Endothelial cell of umbilical vein (primary cell): ENCODE measurements at regions not wholly inside any gene's neighbourhood (a gene's known extent, or its start where the extent isn't known, plus 50 kb on each side); places are given as distances from the start of the nearest gene placed in this dataset.

ENCODE experiments used
- BruUV-seq: library from RNA; stranded (reverse); fragments of 400-500 nt; replicated peaks from 2 replicates; lab custom pipeline; 2021; lab: Mats Ljungman, UMichigan
- CTCF ChIA-PET: fragments of 300-600, 350-600 bp; sonication (Branson Sonifier 250); formaldehyde crosslinking; loops from one replicate; lab custom pipeline; 2021; ENCODE audit warnings: antibody characterized with exemption, inconsistent platforms; lab: Charles Lee
- POLR2A ChIA-PET: fragments of 300-600, 350-600 bp; sonication (Branson Sonifier 250); formaldehyde crosslinking; loops from one replicate; lab custom pipeline; 2021; ENCODE audit warnings: antibody characterized with exemption, inconsistent platforms; lab: Charles Lee
- DNase-seq: peaks from one replicate; pipeline ENCODE4 v3.0.0-alpha.2; 2011; ENCODE audit warnings: low read depth, low spot score
- FAIRE-seq: peaks from 2 replicates; lab custom pipeline; 2011; peaks lifted over from hg19 to GRCh38; lab: Jason Lieb, UNC
- H2AFZ ChIP-seq: 2 replicates; pipeline ENCODE4 v1.6.0; 2012; ENCODE audit warnings: low read depth, low read length, control low read depth, inconsistent platforms
- H3K27ac ChIP-seq: 2 replicates; pipeline ENCODE4 v1.5.1; 2011; ENCODE audit warnings: low read depth, mild to moderate bottlenecking, control low read depth, low read length, moderate library complexity; ENCODE audit not compliant: insufficient read depth
- H3K27me3 ChIP-seq, 2 experiments: 2 replicates each; pipeline versions ENCODE4 v1.6.0 to v1.6.1; 2011; ENCODE audit warnings: low read length in 2 of 2, mixed read lengths in 1 of 2; ENCODE audit not compliant: control insufficient read depth in 2 of 2, insufficient read depth in 2 of 2
- H3K36me3 ChIP-seq, 2 experiments: 2 replicates in 1 of 2; 3 replicates in 1 of 2; pipeline ENCODE4 v1.5.1; 2011; ENCODE audit warnings: low read length in 2 of 2, mild to moderate bottlenecking in 1 of 2, moderate library complexity in 1 of 2; ENCODE audit not compliant: control insufficient read depth in 2 of 2, insufficient read depth in 2 of 2; ENCODE audit errors: extremely low read depth in 1 of 2
- H3K4me1 ChIP-seq: 3 replicates; pipeline ENCODE4 v1.5.1; 2011; ENCODE audit warnings: mild to moderate bottlenecking, low read length; ENCODE audit not compliant: control insufficient read depth, insufficient read depth; ENCODE audit errors: extremely low read depth
- H3K4me2 ChIP-seq: 2 replicates; pipeline ENCODE4 v1.6.1; 2011; ENCODE audit warnings: low read length, control low read depth, mixed read lengths; ENCODE audit not compliant: insufficient read depth
- H3K4me3 ChIP-seq, 3 experiments: fragments of 200-600 bp in 1 of 3; sonication (generic), shearing (Covaris generic) in 1 of 3; replicated peaks in 1 of 3; 2 replicates each; pipeline ENCODE4 v1.5.1; 2011 to 2016; ENCODE audit warnings: control low read depth in 3 of 3, low read length in 3 of 3, mild to moderate bottlenecking in 2 of 3, inconsistent platforms in 1 of 3, low read depth in 1 of 3, moderate library complexity in 1 of 3; ENCODE audit not compliant: insufficient read depth in 1 of 3
- H3K79me2 ChIP-seq: 2 replicates; pipeline ENCODE4 v1.6.0; 2012; ENCODE audit warnings: low read length, inconsistent platforms; ENCODE audit not compliant: control insufficient read depth, insufficient read depth
- H3K9ac ChIP-seq: replicated peaks from 2 replicates; pipeline ENCODE3; 2011; ENCODE audit warnings: low read length, control low read depth; ENCODE audit not compliant: insufficient read depth; ENCODE audit errors: extremely low read depth
- H3K9me1 ChIP-seq: replicated peaks from 3 replicates; pipeline ENCODE4 v1.6.0; 2011; ENCODE audit warnings: mild to moderate bottlenecking, low read length; ENCODE audit not compliant: control insufficient read depth, insufficient read depth; ENCODE audit errors: extremely low read depth
- H3K9me3 ChIP-seq: replicated peaks from 2 replicates; pipeline ENCODE4 v1.5.1; 2012; ENCODE audit warnings: low read length, inconsistent platforms; ENCODE audit not compliant: control insufficient read depth, insufficient read depth
- H4K20me1 ChIP-seq: replicated peaks from 2 replicates; pipeline ENCODE3; 2011; ENCODE audit warnings: mild to moderate bottlenecking, low read length; ENCODE audit not compliant: control insufficient read depth, insufficient read depth; ENCODE audit errors: extremely low read depth
- CTCF ChIP-seq, 2 donors: IDR thresholded peaks; 1 replicate in 1 of 2; 2 replicates in 1 of 2; pipeline ENCODE4 v1.5.1; 2011; ENCODE audit warnings: low read length in 2 of 2, mild to moderate bottlenecking in 2 of 2, moderate library complexity in 2 of 2, control low read depth in 1 of 2, inconsistent platforms in 1 of 2, low read depth in 1 of 2; ENCODE audit not compliant: insufficient read depth in 1 of 2; ENCODE audit errors: extremely low read depth in 1 of 2
- EZH2 ChIP-seq: IDR thresholded peaks from 2 replicates; pipeline ENCODE4 v1.6.1; 2012; ENCODE audit warnings: borderline replicate concordance, low read depth, mild to moderate bottlenecking, moderate library complexity, low read length, inconsistent platforms; ENCODE audit not compliant: severe bottlenecking
- FOS ChIP-seq: IDR thresholded peaks from 2 replicates; pipeline ENCODE4 v1.6.1; 2011; ENCODE audit warnings: mild to moderate bottlenecking, low read length, moderate library complexity, borderline replicate concordance; ENCODE audit not compliant: insufficient read depth
- GATA2 ChIP-seq: IDR thresholded peaks from 2 replicates; pipeline ENCODE4 v1.7.0; 2011; ENCODE audit warnings: low read depth, mild to moderate bottlenecking, moderate library complexity, mixed read lengths, low read length; ENCODE audit not compliant: insufficient read length, insufficient read depth
- JUN ChIP-seq: IDR thresholded peaks from 2 replicates; pipeline ENCODE4 v1.6.1; 2011; ENCODE audit warnings: borderline replicate concordance, low read depth; ENCODE audit not compliant: insufficient read length, insufficient read depth
- MYC ChIP-seq: IDR thresholded peaks from one replicate; pipeline ENCODE4 v1.6.1; 2011; ENCODE audit warnings: mild to moderate bottlenecking, low read depth, low read length
- POLR2A ChIP-seq: IDR thresholded peaks from 2 replicates; pipeline ENCODE4 v1.6.1; 2012; ENCODE audit warnings: low read depth, mild to moderate bottlenecking, control low read depth, low read length
- POLR2AphosphoS5 ChIP-seq: IDR thresholded peaks from 2 replicates; pipeline ENCODE4 v1.6.1; 2012; ENCODE audit warnings: low read depth, mild to moderate bottlenecking, control low read depth, low read length, moderate library complexity; ENCODE audit not compliant: insufficient read depth
- dilution Hi-C: fragments of 300-500 bp; cut with MboI; formaldehyde crosslinking; loops from one replicate; pipeline ENCODE4 v1.15.0; 2019; ENCODE audit warnings: low sequenced_read_pairs; ENCODE audit not compliant: extremely low pct_ligation_motif_present
- intact Hi-C: fragments of 100-400 bp; cut with micrococcal nuclease; formaldehyde crosslinking; loops from one replicate; pipeline ENCODE4 v1.10.0; 2022
- TF ChIP-seq, protein P1 (sequence below): IDR thresholded peaks from 2 replicates; pipeline ENCODE4 v1.6.1; 2011; ENCODE audit not compliant: insufficient read depth, insufficient read length

DNA sequence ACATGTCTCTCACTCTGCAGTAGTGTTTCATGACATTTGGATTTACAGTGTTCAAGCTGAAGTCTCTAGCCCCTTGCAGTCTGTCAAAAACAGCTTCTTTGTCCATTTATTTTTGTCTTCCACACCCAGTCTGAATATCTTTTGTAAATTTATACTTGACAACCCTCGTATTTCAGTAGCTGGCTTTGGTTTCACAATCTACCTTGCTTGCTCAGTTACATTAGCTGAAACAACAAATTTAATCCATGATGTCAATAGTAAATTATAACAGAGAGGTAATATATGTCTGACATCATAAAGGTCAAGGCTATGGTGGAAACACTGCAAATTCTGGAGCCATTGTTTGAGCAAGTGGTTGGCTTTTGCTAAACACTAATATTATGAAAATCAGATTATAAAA, 328.7 kb downstream of the MTX2 start:
- DNase-seq (no peak), FAIRE-seq (no peak)
- CTCF ChIA-PET, result interaction anchor here (0.7 to 1.3 kb wide), 2 partner anchors 39 to 44 kb away, joined by 3 to 4 read pairs; no protein-coding TSS in a partner anchor
- Histone ChIP-seq H3K4me1 (peaks cover 9% of the 10 kb centered on the region), H3K27me3 (no peaks in the 10 kb centered on the region), H3K4me2 (no peak overlapping the region), H3K9me3 (no peaks in the 10 kb centered on the region), H3K27ac (no peak overlapping the region), H3K9me1 (no peaks in the 10 kb centered on the region), H4K20me1 (no peaks in the 10 kb centered on the region), H3K79me2 (no peaks in the 10 kb centered on the region), H3K36me3 (no peaks in the 10 kb centered on the region), H2AFZ (no peak overlapping the region), H3K9ac (no peak overlapping the region), H3K4me3 (no peak overlapping the region)
- no peak for TF ChIP-seq MYC
- BruUV-seq, result no TSS peak
- intact Hi-C loops (no loop called here), dilution Hi-C loops (no loop called here)
- POLR2A ChIA-PET, result no interaction called here

DNA sequence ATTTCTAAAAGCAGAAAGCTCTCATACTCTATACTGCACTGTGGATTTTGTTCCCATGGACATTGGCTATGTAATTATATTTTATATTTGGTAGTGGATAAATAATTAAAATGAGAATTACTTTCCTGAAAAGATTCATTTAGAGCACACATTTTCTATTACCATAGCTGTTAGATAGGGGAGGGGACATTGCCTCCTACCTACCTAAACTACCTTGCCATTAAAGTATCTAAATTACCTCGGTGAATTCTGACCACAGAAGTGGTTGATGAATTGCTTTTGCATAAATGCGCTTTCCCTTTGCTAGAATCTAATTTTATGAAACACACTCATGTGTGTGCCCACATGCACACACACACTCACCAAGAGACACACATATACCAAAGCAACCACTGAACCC, 329.1 kb downstream of the MTX2 start:
- intact Hi-C loops, result no loop called here
- CTCF ChIA-PET, result interaction anchor here (1.3 kb wide), 1 partner anchor 39 kb away, joined by 4 read pairs; no protein-coding TSS in a partner anchor

More for the DNA sequence above, 329.1 kb downstream of the MTX2 start:
- H3K9ac ChIP-seq, result no peak overlapping the region
- dilution Hi-C loops, result no loop called here
- H2AFZ ChIP-seq, result no peak overlapping the region
- no peaks in the 10 kb centered on the region for H3K9me3 ChIP-seq
- H4K20me1 ChIP-seq, result no peaks in the 10 kb centered on the region
- no peak for TF ChIP-seq FOS
- TF ChIP-seq GATA2, result no peak
- TF ChIP-seq, protein P1, sequence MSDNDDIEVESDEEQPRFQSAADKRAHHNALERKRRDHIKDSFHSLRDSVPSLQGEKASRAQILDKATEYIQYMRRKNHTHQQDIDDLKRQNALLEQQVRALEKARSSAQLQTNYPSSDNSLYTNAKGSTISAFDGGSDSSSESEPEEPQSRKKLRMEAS, result no peak
- TF ChIP-seq CTCF (IDR thresholded peaks at IDR 0.05; ENCODE audit: extremely low read depth in 1 of 2, insufficient read depth in 1 of 2, low read depth in 1 of 2, low read length in 2 of 2), result no peak
- TF ChIP-seq JUN, result no peak
- no peak for TF ChIP-seq MYC
- TF ChIP-seq POLR2AphosphoS5, result no peak
- TF ChIP-seq EZH2, result no peak
- no peak for TF ChIP-seq POLR2A
- H3K4me1 ChIP-seq, result peaks cover 9% of the 10 kb centered on the region
- no peaks in the 10 kb centered on the region for H3K79me2 ChIP-seq
- H3K27ac ChIP-seq, result no peak overlapping the region
- no peak overlapping the region for H3K4me3 ChIP-seq
- POLR2A ChIA-PET, result no interaction called here
- H3K9me1 ChIP-seq, result no peaks in the 10 kb centered on the region
- no peak overlapping the region for H3K4me2 ChIP-seq
- no peaks in the 10 kb centered on the region for H3K36me3 ChIP-seq
- H3K27me3 ChIP-seq, result no peaks in the 10 kb centered on the region
- no peak for FAIRE-seq
- DNase-seq, result no peak
- BruUV-seq, result no TSS peak
